HepG2 (cell line): ENCODE measurements at regions not wholly inside any gene's neighbourhood (a gene's known extent, or its start where the extent isn't known, plus 50 kb on each side); places are given as distances from the start of the nearest gene placed in this dataset.

Source experiments
- ATAC-seq: fragments of 200-7000 bp; cut with Tn5 transposase; 3 replicates; pipeline ENCODE4 v1.9.1; 2020; ENCODE audit warnings: mild to moderate bottlenecking, moderate library complexity
- BruUV-seq: library from RNA; stranded (reverse); fragments of 400-500 nt; replicated peaks from 2 replicates; lab custom pipeline; 2021; lab: Mats Ljungman, UMichigan
- CTCF ChIA-PET: fragments of 300-600 bp; formaldehyde crosslinking; extraction: SDS; loops from one replicate; lab custom pipeline; 2021; ENCODE audit warnings: low total read pairs, inconsistent platforms, low intra/inter-chr PET ratio; lab: Yijun Ruan, JAX
- POLR2A ChIA-PET: fragments of 350-600 bp; sonication (Branson Sonifier 250); formaldehyde crosslinking; loops from one replicate; lab custom pipeline; 2020; ENCODE audit warnings: antibody characterized with exemption, inconsistent platforms; lab: Yijun Ruan, JAX
- DNase-seq: peaks from one replicate; pipeline ENCODE4 v3.0.0-alpha.2; 2015; ENCODE audit warnings: low spot score
- FAIRE-seq: peaks from 3 replicates; lab custom pipeline; 2011; peaks lifted over from hg19 to GRCh38; lab: Jason Lieb, UNC
- H2AFZ ChIP-seq: one replicate; pipeline ENCODE4 v1.6.1; 2011; ENCODE audit warnings: low read length, inconsistent platforms
- H3K27ac ChIP-seq: fragments of 300-600 bp; 3 replicates; pipeline ENCODE4 v1.8.0; 2011; ENCODE audit warnings: mixed run types, mild to moderate bottlenecking, mixed read lengths, low read length, inconsistent platforms; ENCODE audit not compliant: insufficient read depth; ENCODE audit errors: extremely low read length
- H3K27me3 ChIP-seq, 2 experiments: fragments of 200-600 bp in 1 of 2; 2 replicates in 1 of 2; 3 replicates in 1 of 2; pipeline versions ENCODE4 v1.6.0 to v1.8.0; 2011; ENCODE audit warnings: low read length in 2 of 2, mild to moderate bottlenecking in 2 of 2, moderate library complexity in 2 of 2, inconsistent platforms in 1 of 2; ENCODE audit not compliant: insufficient read depth in 2 of 2, control insufficient read depth in 1 of 2
- H3K36me3 ChIP-seq, 2 experiments: fragments of 200-600 bp in 1 of 2; replicated peaks in 1 of 2; 2 replicates in 1 of 2; 3 replicates in 1 of 2; pipeline versions ENCODE4 v1.5.1 to v1.8.0; 2011; ENCODE audit warnings: low read length in 2 of 2, inconsistent platforms in 1 of 2; ENCODE audit not compliant: insufficient read depth in 2 of 2, control insufficient read depth in 1 of 2
- H3K4me1 ChIP-seq: 2 replicates; pipeline ENCODE4 v1.5.1; 2012; ENCODE audit warnings: low read length, inconsistent platforms; ENCODE audit not compliant: insufficient read depth
- H3K4me2 ChIP-seq: 2 replicates; pipeline ENCODE4 v1.6.0; 2011; ENCODE audit warnings: low read depth, low read length, inconsistent platforms
- H3K4me3 ChIP-seq, 3 experiments: fragments of 200-600 bp in 1 of 3; sonication (generic), shearing (Covaris generic) in 1 of 3; replicated peaks in 1 of 3; 2 replicates each; pipeline ENCODE4 v1.5.1; 2011 to 2016; ENCODE audit warnings: low read length in 3 of 3, inconsistent platforms in 2 of 3, low read depth in 2 of 3, mild to moderate bottlenecking in 2 of 3, control low read depth in 1 of 3, mixed read lengths in 1 of 3; ENCODE audit not compliant: insufficient read depth in 1 of 3
- H3K79me2 ChIP-seq: one replicate; pipeline ENCODE4 v1.6.1; 2011; ENCODE audit warnings: low read length, inconsistent platforms; ENCODE audit not compliant: insufficient read depth
- H3K9ac ChIP-seq: 2 replicates; pipeline ENCODE4 v1.6.0; 2011; ENCODE audit warnings: mild to moderate bottlenecking, low read depth, low read length, inconsistent platforms; ENCODE audit not compliant: insufficient read depth
- H3K9me3 ChIP-seq: 2 replicates; pipeline ENCODE4 v1.5.1; 2012; ENCODE audit warnings: mild to moderate bottlenecking, low read length
- H4K20me1 ChIP-seq: 2 replicates; pipeline ENCODE4 v1.6.0; 2011; ENCODE audit warnings: inconsistent platforms, mild to moderate bottlenecking, low read length, moderate library complexity; ENCODE audit not compliant: insufficient read depth
- MEIS1 ChIP-seq: sonication (generic); formaldehyde crosslinking; IDR thresholded peaks from 2 replicates; pipeline ENCODE4 v1.9.0; 2021; ENCODE audit warnings: mild to moderate bottlenecking, missing genetic modification reagents, moderate library complexity, borderline replicate concordance
- NCOA1 ChIP-seq: sonication (generic); formaldehyde crosslinking; IDR thresholded peaks from 2 replicates; pipeline ENCODE4 v1.9.0; 2021; ENCODE audit warnings: missing genetic modification reagents
- TCF7L2 ChIP-seq: IDR thresholded peaks from 2 replicates; pipeline ENCODE4 v1.6.1; 2011; ENCODE audit warnings: mild to moderate bottlenecking, low read depth, low read length, moderate library complexity
- TEAD3 ChIP-seq: optimal IDR thresholded peaks from 2 replicates; pipeline ENCODE3; 2016; ENCODE audit warnings: borderline replicate concordance
- ZFP36 ChIP-seq: fragments of 150-350 bp; IDR thresholded peaks from 2 replicates; pipeline ENCODE4 v1.6.1; 2018; ENCODE audit warnings: borderline replicate concordance, low read length, low read depth; ENCODE audit not compliant: partially characterized antibody
- ZNF567 ChIP-seq: sonication (generic); formaldehyde crosslinking; IDR thresholded peaks from 2 replicates; pipeline ENCODE4 v1.8.1; 2023; ENCODE audit warnings: mild to moderate bottlenecking, missing genetic modification reagents, borderline replicate concordance
- ZNF850 ChIP-seq: sonication (generic); formaldehyde crosslinking; conservative IDR thresholded peaks from 2 replicates; pipeline ENCODE4 v1.9.0; 2021; ENCODE audit warnings: mild to moderate bottlenecking, missing genetic modification reagents
- WGBS: methylation state at CpG from one replicate; pipeline ENCODE4 v1.1.6; 2017; ENCODE audit warnings: low lambda C conversion rate; 5-methylcytosine and 5-hydroxymethylcytosine counted together
- in situ Hi-C: cut with HindIII; loops from 2 replicates; pipeline ENCODE4 v1.10.0; 2017; ENCODE audit warnings: low pct_unique_long_range_greater_than_20kb; ENCODE audit not compliant: extremely low pct_ligation_motif_present
- intact Hi-C: fragments of 100-400 bp; cut with micrococcal nuclease; formaldehyde crosslinking; loops from one replicate; pipeline ENCODE4 v1.10.0; 2022; ENCODE audit not compliant: unreplicated experiment
- TF ChIP-seq, protein P1 (sequence below): sonication (generic); formaldehyde crosslinking; IDR thresholded peaks from 2 replicates; pipeline ENCODE4 v1.8.1; 2022; ENCODE audit warnings: low read depth, mild to moderate bottlenecking, missing genetic modification reagents
- TF ChIP-seq, protein P2 (sequence below): sonication (generic); formaldehyde crosslinking; IDR thresholded peaks from 2 replicates; pipeline ENCODE4 v1.5.0; 2020; ENCODE audit warnings: missing genetic modification reagents

DNA sequence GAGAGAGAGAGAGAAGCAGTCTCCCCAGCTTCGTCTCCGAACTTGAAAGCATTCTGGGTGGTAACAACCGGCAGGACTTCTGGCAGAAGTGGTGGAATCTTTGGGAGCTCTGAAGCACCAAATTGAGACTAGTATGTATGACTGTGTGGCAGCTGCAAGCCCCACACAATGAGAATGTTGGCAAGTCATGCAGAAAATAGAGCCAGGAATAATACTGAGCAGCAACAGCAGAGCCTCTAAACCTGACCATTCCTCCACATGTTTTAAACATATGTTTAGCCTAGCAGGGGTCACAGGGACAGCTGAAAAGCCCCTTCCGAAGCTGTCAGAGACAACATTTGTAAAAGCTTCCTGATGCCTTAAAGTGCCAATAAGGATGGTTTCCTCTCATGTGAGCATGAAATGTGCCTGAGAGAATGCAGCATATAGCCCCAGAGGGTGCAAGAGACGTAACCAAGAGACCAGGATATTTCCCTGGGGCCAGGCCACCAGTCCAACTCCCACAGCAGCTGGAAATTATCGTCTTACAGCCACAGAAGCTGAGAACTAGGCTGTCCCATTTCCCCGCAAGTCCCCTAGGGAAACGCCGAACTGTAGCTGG lies 178.6 kb upstream of the CCDC54 start:
- Histone ChIP-seq H3K27ac (no peak overlapping the region), H3K4me2 (no peak overlapping the region), H4K20me1 (no peaks in the 10 kb centered on the region), H3K79me2 (no peaks in the 10 kb centered on the region), H3K27me3 (no peaks in the 10 kb centered on the region), H3K36me3 (no peaks in the 10 kb centered on the region), H3K9me3 (no peaks in the 10 kb centered on the region), H3K4me1 (no peaks in the 10 kb centered on the region), H3K4me3 (no peak overlapping the region), H3K9ac (no peak overlapping the region), H2AFZ (no peak overlapping the region)
- no TSS peak for BruUV-seq
- ATAC-seq: no peak
- intact Hi-C loops (no loop called here), in situ Hi-C loops (no loop called here)
- CTCF ChIA-PET: no interaction called here
- TF ChIP-seq, protein P1, sequence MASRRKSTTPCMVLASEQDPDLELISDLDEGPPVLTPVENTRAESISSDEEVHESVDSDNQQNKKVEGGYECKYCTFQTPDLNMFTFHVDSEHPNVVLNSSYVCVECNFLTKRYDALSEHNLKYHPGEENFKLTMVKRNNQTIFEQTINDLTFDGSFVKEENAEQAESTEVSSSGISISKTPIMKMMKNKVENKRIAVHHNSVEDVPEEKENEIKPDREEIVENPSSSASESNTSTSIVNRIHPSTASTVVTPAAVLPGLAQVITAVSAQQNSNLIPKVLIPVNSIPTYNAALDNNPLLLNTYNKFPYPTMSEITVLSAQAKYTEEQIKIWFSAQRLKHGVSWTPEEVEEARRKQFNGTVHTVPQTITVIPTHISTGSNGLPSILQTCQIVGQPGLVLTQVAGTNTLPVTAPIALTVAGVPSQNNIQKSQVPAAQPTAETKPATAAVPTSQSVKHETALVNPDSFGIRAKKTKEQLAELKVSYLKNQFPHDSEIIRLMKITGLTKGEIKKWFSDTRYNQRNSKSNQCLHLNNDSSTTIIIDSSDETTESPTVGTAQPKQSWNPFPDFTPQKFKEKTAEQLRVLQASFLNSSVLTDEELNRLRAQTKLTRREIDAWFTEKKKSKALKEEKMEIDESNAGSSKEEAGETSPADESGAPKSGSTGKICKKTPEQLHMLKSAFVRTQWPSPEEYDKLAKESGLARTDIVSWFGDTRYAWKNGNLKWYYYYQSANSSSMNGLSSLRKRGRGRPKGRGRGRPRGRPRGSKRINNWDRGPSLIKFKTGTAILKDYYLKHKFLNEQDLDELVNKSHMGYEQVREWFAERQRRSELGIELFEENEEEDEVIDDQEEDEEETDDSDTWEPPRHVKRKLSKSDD (CRISPR knock-in tag): no peak
- no peak for TF ChIP-seq ZFP36
- TF ChIP-seq ZNF850 (CRISPR knock-in tag): no peak
- no peak for TF ChIP-seq TEAD3 (CRISPR knock-in tag)
- no peak for TF ChIP-seq MEIS1
- no peak for TF ChIP-seq TCF7L2
- no peak for TF ChIP-seq ZNF567 (CRISPR knock-in tag)
- TF ChIP-seq, protein P2, sequence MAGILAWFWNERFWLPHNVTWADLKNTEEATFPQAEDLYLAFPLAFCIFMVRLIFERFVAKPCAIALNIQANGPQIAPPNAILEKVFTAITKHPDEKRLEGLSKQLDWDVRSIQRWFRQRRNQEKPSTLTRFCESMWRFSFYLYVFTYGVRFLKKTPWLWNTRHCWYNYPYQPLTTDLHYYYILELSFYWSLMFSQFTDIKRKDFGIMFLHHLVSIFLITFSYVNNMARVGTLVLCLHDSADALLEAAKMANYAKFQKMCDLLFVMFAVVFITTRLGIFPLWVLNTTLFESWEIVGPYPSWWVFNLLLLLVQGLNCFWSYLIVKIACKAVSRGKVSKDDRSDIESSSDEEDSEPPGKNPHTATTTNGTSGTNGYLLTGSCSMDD (CRISPR knock-in tag): no peak
- TF ChIP-seq NCOA1: no peak
- no peak for DNase-seq
- POLR2A ChIA-PET: no interaction called here
- FAIRE-seq: no peak
- 40% methylated on average over 8 of the region's 9 CpGs for WGBS
